ENCODE measurements at regions not wholly inside any gene's neighbourhood (a gene's known extent, or its start where the extent isn't known, plus 50 kb on each side); places are given as distances from the start of the nearest gene placed in this dataset.

DNA sequence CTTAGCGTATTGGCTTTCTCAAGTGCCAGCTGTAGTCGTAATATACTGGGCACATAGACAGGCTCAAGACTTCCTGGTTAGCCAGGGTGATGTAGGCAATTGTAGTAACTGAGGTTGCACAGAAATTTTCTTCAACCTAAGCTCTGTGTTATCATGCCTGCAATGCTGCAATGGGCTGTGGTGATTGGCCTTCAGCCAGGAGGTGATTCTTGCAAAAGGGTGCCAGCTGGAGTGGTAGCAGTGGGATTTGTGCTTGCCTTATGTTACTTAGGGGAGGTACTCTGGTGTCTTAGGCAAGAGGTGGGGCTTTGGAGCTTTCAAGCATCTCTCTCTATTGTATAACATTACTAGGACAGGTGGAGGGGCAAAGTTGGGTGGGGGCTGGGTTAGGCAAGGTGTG, 495.1 kb downstream of the CDH11 start:
- H3K36me3 ChIP-seq (ENCODE audit: control insufficient read depth, insufficient read depth, low read length) = no peaks in the 10 kb centered on the region
- H3K27me3 ChIP-seq (ENCODE audit: control insufficient read depth, insufficient read depth, low read length) = no peaks in the 10 kb centered on the region
- H3K4me3 ChIP-seq (ENCODE audit: low read length) = no peak overlapping the region
- no peak for DNase-seq (ENCODE audit: low read depth, low spot score)
- H3K27ac ChIP-seq (ENCODE audit: low read length) = no peak overlapping the region
- no peaks in the 10 kb centered on the region for H3K9me3 ChIP-seq (ENCODE audit: control insufficient read depth, insufficient read depth, low read length)
- H3K4me1 ChIP-seq (ENCODE audit: control insufficient read depth, insufficient read depth, low read length) = no peaks in the 10 kb centered on the region
- WGBS (ENCODE audit: insufficient coverage, insufficient read length) = no CpG with 5 or more reads among the region's 2 CpGs

GRCh38 chr16:64621616-64622015, 500.2 kb downstream of the CDH11 start:
- no peak overlapping the region for H3K27ac ChIP-seq (ENCODE audit: low read length)
- DNase-seq (ENCODE audit: low read depth, low spot score) = no peak
- no peak overlapping the region for H3K4me3 ChIP-seq (ENCODE audit: low read length)
- H3K27me3 ChIP-seq (ENCODE audit: control insufficient read depth, insufficient read depth, low read length) = no peaks in the 10 kb centered on the region
- no peaks in the 10 kb centered on the region for H3K9me3 ChIP-seq (ENCODE audit: control insufficient read depth, insufficient read depth, low read length)
- H3K36me3 ChIP-seq (ENCODE audit: control insufficient read depth, insufficient read depth, low read length) = no peaks in the 10 kb centered on the region
- no peaks in the 10 kb centered on the region for H3K4me1 ChIP-seq (ENCODE audit: control insufficient read depth, insufficient read depth, low read length)
- no CpG with 5 or more reads among the region's 1 CpG for WGBS (ENCODE audit: insufficient coverage, insufficient read length)

DNA sequence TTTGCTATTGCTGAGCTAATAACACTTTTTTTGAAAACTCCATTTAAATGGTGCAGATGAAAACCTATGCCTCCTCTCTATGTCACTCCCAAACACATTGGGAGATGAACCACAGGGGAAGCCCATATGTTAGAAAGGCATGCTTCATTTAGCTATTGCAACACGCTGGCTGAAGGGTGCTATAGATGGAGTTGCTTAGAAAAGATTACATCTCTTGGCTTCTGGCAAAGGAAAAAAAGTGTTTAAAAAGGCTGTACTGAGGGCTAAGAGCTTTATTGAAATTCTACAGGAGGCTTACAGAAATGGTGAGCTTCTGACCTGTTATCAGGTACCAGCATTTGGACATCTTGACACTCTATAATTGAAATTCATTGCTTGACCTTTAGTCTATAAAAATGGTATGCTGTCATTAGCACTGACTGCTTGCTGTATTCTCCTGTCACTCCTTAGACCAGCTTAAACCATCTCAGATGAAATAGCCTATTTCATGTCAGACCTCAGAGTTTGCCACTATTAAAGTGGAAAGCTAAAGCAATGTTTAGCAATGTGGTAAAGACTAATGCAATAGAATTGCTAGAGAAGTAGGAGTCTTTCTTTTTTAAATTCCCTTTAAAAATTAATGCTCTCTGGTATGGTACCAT, 503.9 kb downstream of the CDH11 start:
- Histone ChIP-seq H3K27ac (ENCODE audit: low read length) (no peak overlapping the region), H3K27me3 (ENCODE audit: control insufficient read depth, insufficient read depth, low read length) (no peaks in the 10 kb centered on the region), H3K4me3 (ENCODE audit: low read length) (no peak overlapping the region), H3K36me3 (ENCODE audit: control insufficient read depth, insufficient read depth, low read length) (no peaks in the 10 kb centered on the region), H3K4me1 (ENCODE audit: control insufficient read depth, insufficient read depth, low read length) (peaks cover 2% of the 10 kb centered on the region; the same call in 1 of the 2 replicates), H3K9me3 (ENCODE audit: control insufficient read depth, insufficient read depth, low read length) (no peaks in the 10 kb centered on the region)
- no CpG with 5 or more reads among the region's 1 CpG for WGBS (ENCODE audit: insufficient coverage, insufficient read length)
- no peak for DNase-seq (ENCODE audit: low read depth, low spot score)

GRCh38 chr16:64615630-64616280, 506.1 kb downstream of the CDH11 start:
- Histone ChIP-seq H3K9me3 (ENCODE audit: control insufficient read depth, insufficient read depth, low read length) (no peaks in the 10 kb centered on the region), H3K4me3 (ENCODE audit: low read length) (no peak overlapping the region), H3K4me1 (ENCODE audit: control insufficient read depth, insufficient read depth, low read length) (peaks cover 2% of the 10 kb centered on the region; the same call in 1 of the 2 replicates), H3K27me3 (ENCODE audit: control insufficient read depth, insufficient read depth, low read length) (no peaks in the 10 kb centered on the region), H3K27ac (ENCODE audit: low read length) (no peak overlapping the region), H3K36me3 (ENCODE audit: control insufficient read depth, insufficient read depth, low read length) (no peaks in the 10 kb centered on the region)
- no peak for DNase-seq (ENCODE audit: low read depth, low spot score)
- no CpG with 5 or more reads among the region's 6 CpGs for WGBS (ENCODE audit: insufficient coverage, insufficient read length)

DNA sequence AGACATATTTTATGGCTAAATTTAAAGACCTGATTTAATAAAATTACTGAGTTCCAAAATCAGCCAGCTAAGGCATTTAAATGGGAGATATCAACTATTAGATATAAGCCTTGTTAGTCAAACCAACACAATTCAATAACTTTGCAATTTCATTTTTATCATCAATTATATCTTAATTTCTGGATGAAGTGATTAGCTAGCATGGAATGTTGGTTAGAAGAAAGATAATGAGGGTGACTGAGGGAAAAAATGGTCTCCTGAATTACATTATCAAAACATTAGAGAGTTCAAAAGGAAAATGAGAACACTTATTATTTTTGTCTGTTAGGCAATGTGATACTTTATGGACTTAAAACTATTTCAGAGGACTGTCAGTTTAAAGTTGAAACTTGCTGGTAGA, 525.7 kb downstream of the CDH11 start:
- Histone ChIP-seq H3K27ac (ENCODE audit: low read length) (no peak overlapping the region), H3K4me1 (ENCODE audit: control insufficient read depth, insufficient read depth, low read length) (no peaks in the 10 kb centered on the region), H3K27me3 (ENCODE audit: control insufficient read depth, insufficient read depth, low read length) (no peaks in the 10 kb centered on the region), H3K4me3 (ENCODE audit: low read length) (no peak overlapping the region), H3K36me3 (ENCODE audit: control insufficient read depth, insufficient read depth, low read length) (no peaks in the 10 kb centered on the region), H3K9me3 (ENCODE audit: control insufficient read depth, insufficient read depth, low read length) (no peaks in the 10 kb centered on the region)
- no peak for DNase-seq (ENCODE audit: low read depth, low spot score)

DNA sequence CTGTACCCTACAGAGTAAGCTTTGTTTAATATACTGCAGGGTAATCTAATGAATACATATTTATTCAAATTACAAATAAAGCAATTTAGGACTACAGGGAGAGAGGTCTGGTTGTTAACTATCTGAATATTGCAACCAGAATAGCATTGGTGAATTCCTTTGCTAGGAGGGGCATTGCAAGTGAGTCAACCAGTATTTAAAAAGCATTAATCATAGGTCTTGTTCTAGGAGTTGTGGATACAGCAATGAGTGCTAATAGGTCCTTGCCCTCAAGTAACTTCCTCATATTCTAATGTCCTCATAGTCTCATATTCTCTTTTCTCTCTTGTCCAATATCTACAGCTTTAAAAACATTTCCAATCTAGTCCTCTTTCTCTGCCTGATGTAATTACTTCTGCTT, 531.4 kb downstream of the CDH11 start:
- Histone ChIP-seq H3K36me3 (ENCODE audit: control insufficient read depth, insufficient read depth, low read length) (no peaks in the 10 kb centered on the region), H3K9me3 (ENCODE audit: control insufficient read depth, insufficient read depth, low read length) (no peaks in the 10 kb centered on the region), H3K27ac (ENCODE audit: low read length) (no peak overlapping the region), H3K4me3 (ENCODE audit: low read length) (no peak overlapping the region), H3K4me1 (ENCODE audit: control insufficient read depth, insufficient read depth, low read length) (no peaks in the 10 kb centered on the region), H3K27me3 (ENCODE audit: control insufficient read depth, insufficient read depth, low read length) (no peaks in the 10 kb centered on the region)
- DNase-seq (ENCODE audit: low read depth, low spot score) = no peak

DNA sequence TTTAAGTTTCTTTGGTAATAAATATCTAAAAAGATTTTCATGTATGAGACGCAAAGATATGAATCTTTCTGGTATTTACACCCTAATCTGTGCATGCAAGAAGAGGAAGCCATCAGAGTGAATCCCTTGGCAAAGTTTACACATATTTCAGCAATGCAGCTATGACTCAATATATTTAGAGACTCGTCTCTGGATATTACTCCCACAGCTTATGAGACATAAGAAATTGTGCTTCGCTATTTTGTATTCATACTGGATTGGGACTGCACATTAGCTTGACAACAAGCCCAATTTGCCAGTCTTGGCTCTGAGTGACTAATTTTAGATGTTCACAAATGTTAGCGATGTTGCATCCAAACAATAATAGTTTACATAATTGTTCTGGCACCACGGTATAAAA, 532.0 kb downstream of the CDH11 start:
- no peak overlapping the region for H3K4me3 ChIP-seq (ENCODE audit: low read length)
- H3K27me3 ChIP-seq (ENCODE audit: control insufficient read depth, insufficient read depth, low read length) = no peaks in the 10 kb centered on the region
- no peaks in the 10 kb centered on the region for H3K4me1 ChIP-seq (ENCODE audit: control insufficient read depth, insufficient read depth, low read length)
- H3K9me3 ChIP-seq (ENCODE audit: control insufficient read depth, insufficient read depth, low read length) = no peaks in the 10 kb centered on the region
- H3K36me3 ChIP-seq (ENCODE audit: control insufficient read depth, insufficient read depth, low read length) = no peaks in the 10 kb centered on the region
- no CpG with 5 or more reads among the region's 5 CpGs for WGBS (ENCODE audit: insufficient coverage, insufficient read length)
- DNase-seq (ENCODE audit: low read depth, low spot score) = no peak
- H3K27ac ChIP-seq (ENCODE audit: low read length) = no peak overlapping the region

GRCh38 chr16:64586781-64587180, 535.1 kb downstream of the CDH11 start:
- Histone ChIP-seq H3K36me3 (ENCODE audit: control insufficient read depth, insufficient read depth, low read length) (no peaks in the 10 kb centered on the region), H3K9me3 (ENCODE audit: control insufficient read depth, insufficient read depth, low read length) (no peaks in the 10 kb centered on the region), H3K4me1 (ENCODE audit: control insufficient read depth, insufficient read depth, low read length) (no peaks in the 10 kb centered on the region), H3K27ac (ENCODE audit: low read length) (no peak overlapping the region), H3K4me3 (ENCODE audit: low read length) (no peak overlapping the region), H3K27me3 (ENCODE audit: control insufficient read depth, insufficient read depth, low read length) (no peaks in the 10 kb centered on the region)
- DNase-seq (ENCODE audit: low read depth, low spot score) = no peak
- no CpG with 5 or more reads among the region's 3 CpGs for WGBS (ENCODE audit: insufficient coverage, insufficient read length)

DNA sequence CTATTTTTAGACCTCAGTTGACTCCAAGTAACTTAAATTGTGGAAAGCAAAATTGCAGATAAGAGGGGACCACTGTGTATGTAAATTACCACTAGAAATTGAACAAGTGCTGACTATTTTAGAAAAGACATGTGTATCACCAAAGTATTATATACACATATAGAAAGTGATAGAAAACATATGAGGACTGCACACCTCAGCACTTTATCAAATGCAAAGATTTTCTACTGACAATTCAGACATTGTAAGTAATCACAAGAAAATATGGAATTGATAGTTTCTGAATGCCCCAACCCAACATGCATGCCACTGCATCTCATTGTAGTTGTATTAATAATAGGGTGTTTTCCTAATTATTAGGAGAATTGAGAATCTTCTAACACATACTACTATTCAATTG, 536.5 kb downstream of the CDH11 start:
- H3K36me3 ChIP-seq (ENCODE audit: control insufficient read depth, insufficient read depth, low read length) = no peaks in the 10 kb centered on the region
- H3K4me3 ChIP-seq (ENCODE audit: low read length) = no peak overlapping the region
- H3K27me3 ChIP-seq (ENCODE audit: control insufficient read depth, insufficient read depth, low read length) = no peaks in the 10 kb centered on the region
- no peak for DNase-seq (ENCODE audit: low read depth, low spot score)
- no peaks in the 10 kb centered on the region for H3K4me1 ChIP-seq (ENCODE audit: control insufficient read depth, insufficient read depth, low read length)
- no peaks in the 10 kb centered on the region for H3K9me3 ChIP-seq (ENCODE audit: control insufficient read depth, insufficient read depth, low read length)
- no peak overlapping the region for H3K27ac ChIP-seq (ENCODE audit: low read length)

DNA sequence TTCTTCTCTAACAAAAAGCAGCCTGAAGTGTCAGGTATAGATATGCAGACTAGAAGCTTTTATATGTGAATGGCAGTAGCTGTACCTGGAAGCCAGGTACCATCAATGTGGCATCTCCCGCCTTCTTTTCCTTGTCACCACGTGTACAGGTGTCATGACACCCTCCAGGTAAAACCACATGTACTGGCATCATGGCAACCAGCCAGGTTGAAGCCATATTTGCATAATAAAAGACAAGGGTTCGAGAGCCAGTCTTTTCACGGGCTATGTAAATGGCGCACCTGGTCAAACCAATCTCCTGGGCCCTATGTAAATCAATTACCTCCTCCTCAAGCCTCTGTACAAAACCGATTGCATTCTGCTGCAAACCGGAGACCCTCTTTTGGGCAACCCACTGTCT, 541.3 kb downstream of the CDH11 start:
- H3K4me3 ChIP-seq (ENCODE audit: low read length) = no peak overlapping the region
- no CpG with 5 or more reads among the region's 7 CpGs for WGBS (ENCODE audit: insufficient coverage, insufficient read length)
- no peaks in the 10 kb centered on the region for H3K9me3 ChIP-seq (ENCODE audit: control insufficient read depth, insufficient read depth, low read length)
- H3K4me1 ChIP-seq (ENCODE audit: control insufficient read depth, insufficient read depth, low read length) = no peaks in the 10 kb centered on the region
- DNase-seq (ENCODE audit: low read depth, low spot score) = no peak
- H3K27ac ChIP-seq (ENCODE audit: low read length) = no peak overlapping the region
- no peaks in the 10 kb centered on the region for H3K27me3 ChIP-seq (ENCODE audit: control insufficient read depth, insufficient read depth, low read length)
- H3K36me3 ChIP-seq (ENCODE audit: control insufficient read depth, insufficient read depth, low read length) = no peaks in the 10 kb centered on the region

DNA sequence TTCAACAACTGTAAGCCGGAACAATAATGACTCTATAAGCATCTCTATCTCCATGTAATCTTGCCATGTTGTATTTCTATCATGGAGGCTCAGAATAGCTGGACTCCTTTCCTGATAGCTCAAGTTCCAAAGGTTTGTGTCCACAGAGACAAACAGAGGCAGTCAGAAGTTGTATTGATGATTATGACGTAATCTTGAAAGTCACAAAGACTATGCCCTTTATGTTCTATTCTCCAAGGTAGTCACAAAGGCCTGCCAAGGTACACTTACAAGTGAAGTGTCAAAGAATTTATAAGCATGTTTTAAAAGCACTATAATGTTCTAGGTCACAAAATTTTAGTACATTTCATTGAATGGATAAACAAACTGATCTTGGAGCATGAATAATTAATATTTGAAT, 542.2 kb downstream of the CDH11 start:
- H3K9me3 ChIP-seq (ENCODE audit: control insufficient read depth, insufficient read depth, low read length) = no peaks in the 10 kb centered on the region
- H3K4me3 ChIP-seq (ENCODE audit: low read length) = no peak overlapping the region
- WGBS (ENCODE audit: insufficient coverage, insufficient read length) = no CpG with 5 or more reads among the region's 2 CpGs
- no peaks in the 10 kb centered on the region for H3K27me3 ChIP-seq (ENCODE audit: control insufficient read depth, insufficient read depth, low read length)
- no peaks in the 10 kb centered on the region for H3K4me1 ChIP-seq (ENCODE audit: control insufficient read depth, insufficient read depth, low read length)
- DNase-seq (ENCODE audit: low read depth, low spot score) = no peak
- H3K27ac ChIP-seq (ENCODE audit: low read length) = no peak overlapping the region
- H3K36me3 ChIP-seq (ENCODE audit: control insufficient read depth, insufficient read depth, low read length) = no peaks in the 10 kb centered on the region
